Coronary artery (tissue), 2 donors: ENCODE measurements at regions not wholly inside any gene's neighbourhood (a gene's known extent, or its start where the extent isn't known, plus 50 kb on each side); places are given as distances from the start of the nearest gene placed in this dataset.

Source experiments
- DNase-seq: peaks from one replicate; pipeline ENCODE4 v3.0.0-alpha.2; 2017; ENCODE audit warnings: low spot score
- H3K27ac ChIP-seq, 2 donors: fragments of 200-600 bp; sonication (generic); one replicate each; pipeline ENCODE4 v1.5.1; 2016 to 2019
- H3K4me3 ChIP-seq: fragments of 200-600 bp; sonication (generic); 2 replicates; pipeline ENCODE4 v1.5.1; 2016; ENCODE audit warnings: mild to moderate bottlenecking, moderate library complexity
- CTCF ChIP-seq: fragments of 200-600 bp; sonication (generic); IDR thresholded peaks from one replicate; pipeline ENCODE4 v1.5.1; 2019; ENCODE audit warnings: antibody characterized with exemption

GRCh38 chr9:89928521-89929275 is 323.9 kb downstream of the GADD45G start:
- no peak overlapping the region for H3K4me3 ChIP-seq
- no peak overlapping the region for H3K27ac ChIP-seq
- no peak for DNase-seq
- TF ChIP-seq CTCF = no peak

- DNase-seq = no peak
- Histone ChIP-seq H3K4me3 (no peak overlapping the region), H3K27ac (no peak overlapping the region)
- TF ChIP-seq CTCF = no peak
Observed at GRCh38 chr9:89929315-89929672, 324.5 kb downstream of the GADD45G start.

GRCh38 chr9:89929673-89930480 is 325.1 kb downstream of the GADD45G start:
- Histone ChIP-seq H3K27ac (peak overlapping the region in 1 of 2 donors; percentile 42), H3K4me3 (no peak overlapping the region)
- DNase-seq = no peak
- no peak for TF ChIP-seq CTCF

- H3K27ac ChIP-seq = peak overlapping the region; percentile 69 to 77
- TF ChIP-seq CTCF = no peak
- DNase-seq = no peak
- H3K4me3 ChIP-seq = no peak overlapping the region
Observed at GRCh38 chr9:89933578-89933977, 328.8 kb downstream of the GADD45G start.

- H3K4me3 ChIP-seq = no peak overlapping the region
Observed at GRCh38 chr9:89935115-89935514, 330.3 kb downstream of the GADD45G start.

GRCh38 chr9:89935801-89936200 is 331.0 kb downstream of the GADD45G start:
- no peak for TF ChIP-seq CTCF
- H3K27ac ChIP-seq = no peak overlapping the region
- peak; percentile 16 for DNase-seq

More at GRCh38 chr9:89935115-89935514, 330.3 kb downstream of the GADD45G start:
- no peak for DNase-seq
- H3K27ac ChIP-seq = no peak overlapping the region
- no peak for TF ChIP-seq CTCF

More at GRCh38 chr9:89935801-89936200, 331.0 kb downstream of the GADD45G start:
- H3K4me3 ChIP-seq = no peak overlapping the region
